HuH-7 (cell line): ENCODE measurements at regions not wholly inside any gene's neighbourhood (a gene's known extent, or its start where the extent isn't known, plus 50 kb on each side); places are given as distances from the start of the nearest gene placed in this dataset.
A peak's percentile ranks its signal among the peaks of the same experiment; 100 is the strongest.

Experiments used
- DNase-seq: peaks from one replicate; pipeline ENCODE4 v3.0.0; 2011; ENCODE audit warnings: low spot score

DNA sequence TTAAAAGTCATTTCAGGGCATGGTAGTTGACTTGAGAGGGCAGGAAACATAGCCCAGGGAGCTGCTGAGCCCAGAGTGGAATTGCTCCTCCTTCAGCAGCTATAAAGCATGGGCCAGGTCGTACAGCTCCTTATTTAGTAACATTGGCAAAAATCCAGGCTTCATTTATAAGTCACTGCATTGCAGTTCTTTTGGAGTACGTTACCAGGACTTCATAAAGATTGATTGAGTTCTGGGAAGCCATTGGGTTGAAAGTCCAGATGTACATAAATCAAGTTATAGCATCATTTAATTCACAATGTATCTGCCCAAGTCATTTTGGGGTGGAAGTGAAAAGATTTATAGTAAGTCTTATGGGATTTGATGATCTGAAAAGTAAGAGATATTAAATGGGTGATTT is 53.0 kb upstream of the ANKEF1 start:
- DNase-seq: no peak

DNA sequence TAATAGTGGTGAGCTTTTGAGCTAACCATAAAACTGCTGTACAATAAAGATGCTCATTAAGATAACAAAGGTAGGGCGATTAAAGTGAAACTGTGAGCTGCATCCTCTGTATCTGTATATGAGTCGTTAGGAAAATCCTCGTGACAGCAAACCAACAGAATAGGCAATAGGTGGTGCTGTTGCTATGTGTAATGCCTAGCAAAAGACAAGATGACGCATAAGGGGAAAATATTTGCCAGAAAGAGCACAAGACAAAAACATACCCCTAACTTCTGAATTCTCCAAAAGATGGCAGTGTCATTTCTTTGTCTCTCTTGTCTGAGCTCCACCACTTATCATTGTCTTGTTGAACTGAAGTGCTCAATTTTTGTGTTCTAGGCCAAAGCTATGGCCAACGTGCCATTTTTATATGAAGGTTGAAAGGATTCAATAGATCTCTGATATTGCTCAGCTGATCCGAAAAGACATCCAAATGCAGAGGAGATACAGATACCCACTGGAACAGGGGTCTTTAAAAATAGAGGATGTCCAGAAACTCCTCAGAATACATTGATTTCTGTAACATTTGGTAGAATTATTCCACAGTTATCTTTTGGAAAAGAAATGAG is 56.3 kb upstream of the ANKEF1 start:
- peak; percentile 72 for DNase-seq

DNA sequence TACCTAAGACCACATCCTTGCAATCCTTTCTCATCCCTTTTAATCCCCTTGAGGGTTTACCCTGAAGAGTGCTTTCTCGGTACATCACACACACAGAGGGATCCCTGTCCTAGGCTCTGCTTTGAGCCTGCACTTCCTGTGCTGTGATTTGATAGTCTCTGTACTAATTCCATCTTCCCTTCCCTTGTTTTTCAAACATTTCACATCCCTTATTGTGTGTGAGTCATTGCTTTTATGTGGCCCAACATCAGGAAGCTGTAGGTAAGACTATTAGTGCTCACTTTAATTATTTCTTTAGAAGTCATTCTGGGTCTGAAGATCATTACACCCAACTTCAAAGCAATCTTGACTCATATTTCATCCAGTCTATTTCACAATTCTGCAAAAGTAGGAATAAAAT is 57.2 kb upstream of the ANKEF1 start:
- DNase-seq: no peak

DNA sequence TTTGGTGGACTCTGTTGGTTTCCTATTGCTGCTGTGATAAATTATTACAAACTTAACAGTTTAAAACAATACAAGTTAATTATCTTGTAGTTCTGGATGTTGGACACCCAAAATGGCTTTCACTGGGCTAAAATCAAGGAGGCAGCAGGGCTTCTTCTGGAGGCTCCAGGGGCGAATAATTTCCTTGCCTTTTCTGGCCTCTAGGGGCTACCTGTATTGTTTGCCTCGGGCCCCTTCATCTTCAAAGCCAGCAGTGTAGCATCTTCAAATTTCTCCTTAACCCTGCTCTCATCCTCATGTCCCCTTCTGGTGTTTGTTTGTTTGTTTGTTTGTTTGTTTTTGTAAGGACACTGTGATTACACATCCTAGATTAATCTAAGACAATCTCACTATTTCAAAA is 60.5 kb upstream of the ANKEF1 start:
- no peak for DNase-seq

DNA sequence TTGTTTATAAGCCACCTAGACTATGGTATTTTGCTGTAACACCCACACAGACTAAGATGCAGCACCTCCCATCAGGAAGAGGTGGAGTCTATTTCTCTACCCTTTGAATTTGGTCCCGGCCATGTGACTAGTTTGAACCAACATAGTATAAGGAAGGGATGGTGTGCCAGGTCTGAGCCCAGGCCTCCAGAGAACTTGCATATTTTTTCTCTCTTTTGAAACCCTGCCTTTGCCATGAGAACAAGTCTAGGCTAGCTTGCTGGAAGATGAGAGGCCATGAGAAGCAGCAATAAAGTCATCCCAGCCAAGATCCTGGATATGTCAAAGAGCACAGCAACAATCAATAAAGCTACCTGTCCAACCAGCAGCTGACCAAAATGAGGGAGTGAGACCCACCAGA is 63.0 kb upstream of the ANKEF1 start:
- no peak for DNase-seq

DNA sequence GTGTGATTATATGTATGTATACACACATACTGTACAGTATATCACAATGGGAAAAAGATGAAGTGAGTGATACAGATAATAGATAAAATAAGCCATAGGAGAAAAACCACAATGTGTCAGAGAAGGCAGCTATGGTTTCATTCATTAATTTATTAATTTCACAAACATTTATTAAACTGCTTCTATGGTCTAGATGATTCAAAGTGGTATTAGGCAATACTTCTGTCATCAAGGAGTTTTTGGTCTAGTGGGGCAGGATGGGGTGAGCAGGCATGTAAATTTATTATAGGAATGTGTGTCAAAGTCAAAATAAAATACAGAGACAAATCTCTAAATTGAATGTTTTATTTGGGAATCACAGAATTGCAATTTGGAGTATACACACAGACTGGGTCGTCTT is 65.2 kb upstream of the ANKEF1 start:
- no peak for DNase-seq

DNA sequence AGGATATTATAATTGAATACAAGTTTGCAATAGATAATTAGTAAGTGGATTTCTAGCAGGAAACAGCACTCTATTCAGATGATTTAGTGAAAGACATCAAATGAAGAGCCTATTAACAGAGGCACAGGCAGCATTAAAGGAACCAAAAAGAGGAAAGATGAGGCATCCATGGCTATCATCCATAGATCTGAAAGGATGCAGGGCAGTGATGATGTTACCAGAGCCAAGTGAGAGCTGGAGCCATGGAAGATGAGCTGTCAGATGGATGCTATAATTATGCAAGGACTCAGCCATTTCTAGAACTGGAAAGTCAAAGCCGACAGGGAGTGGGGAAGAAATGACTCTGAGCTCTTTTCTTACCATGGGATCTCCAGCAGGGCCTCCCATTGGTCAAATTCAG is 66.8 kb upstream of the ANKEF1 start:
- DNase-seq: no peak

DNA sequence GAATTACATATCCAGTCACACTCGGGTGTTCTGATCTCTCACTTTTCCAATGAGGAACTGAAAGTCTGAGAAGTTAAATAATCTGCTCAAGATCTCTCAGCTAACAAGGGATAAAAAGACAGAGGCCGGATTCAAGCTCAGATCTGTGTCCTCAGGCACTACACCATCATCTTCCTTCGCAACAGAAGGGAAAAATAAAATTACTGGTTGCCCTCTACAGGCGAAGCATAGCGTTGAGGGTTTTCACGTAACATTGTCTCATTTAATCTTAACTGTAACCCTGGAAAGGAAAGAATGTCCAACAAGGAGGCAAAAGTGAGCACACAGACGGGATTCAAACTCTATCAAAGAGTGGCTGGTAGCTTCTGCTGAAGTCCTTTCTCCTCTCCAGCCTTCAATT is 67.8 kb upstream of the ANKEF1 start:
- peak; percentile 58 for DNase-seq

DNA sequence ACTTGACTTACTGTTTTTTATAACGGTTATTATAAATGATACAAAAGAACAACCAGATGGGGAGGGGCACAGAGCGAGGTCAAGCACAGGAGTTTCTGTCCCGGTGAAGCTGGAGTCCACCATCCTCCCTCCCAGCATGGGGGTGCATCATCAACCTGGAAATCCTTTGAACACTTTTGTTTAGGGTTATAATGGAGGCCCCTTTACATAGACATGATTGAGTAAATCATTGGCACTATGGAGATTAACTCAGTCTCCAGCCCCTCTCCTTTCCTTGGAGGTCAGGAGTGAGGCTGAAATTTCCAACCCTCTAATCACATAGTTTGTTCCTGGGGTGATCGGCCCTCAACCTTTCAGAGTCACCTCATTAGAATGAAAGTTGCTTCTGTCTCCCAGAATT is 71.8 kb upstream of the ANKEF1 start:
- DNase-seq: no peak

DNA sequence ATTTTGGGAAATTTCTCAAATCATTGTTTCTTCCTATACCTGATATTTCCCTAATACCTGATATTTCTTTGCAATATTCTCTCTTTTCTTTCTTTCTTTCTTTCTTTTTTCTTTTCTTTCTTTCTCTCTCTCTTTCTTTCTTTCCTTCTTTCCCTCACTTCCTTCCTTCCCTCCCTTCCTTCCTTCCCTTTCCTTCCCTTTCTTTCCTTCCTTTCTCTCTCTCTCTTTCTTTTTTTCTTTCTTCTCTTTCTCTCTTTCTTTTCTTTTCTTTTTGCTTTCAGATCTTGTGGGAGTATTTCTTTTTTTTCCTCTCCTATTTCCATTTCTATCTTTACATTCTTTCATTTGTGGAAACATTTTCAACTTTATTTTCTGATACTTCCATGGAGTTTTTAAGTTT is 76.1 kb upstream of the ANKEF1 start:
- DNase-seq: no peak

DNA sequence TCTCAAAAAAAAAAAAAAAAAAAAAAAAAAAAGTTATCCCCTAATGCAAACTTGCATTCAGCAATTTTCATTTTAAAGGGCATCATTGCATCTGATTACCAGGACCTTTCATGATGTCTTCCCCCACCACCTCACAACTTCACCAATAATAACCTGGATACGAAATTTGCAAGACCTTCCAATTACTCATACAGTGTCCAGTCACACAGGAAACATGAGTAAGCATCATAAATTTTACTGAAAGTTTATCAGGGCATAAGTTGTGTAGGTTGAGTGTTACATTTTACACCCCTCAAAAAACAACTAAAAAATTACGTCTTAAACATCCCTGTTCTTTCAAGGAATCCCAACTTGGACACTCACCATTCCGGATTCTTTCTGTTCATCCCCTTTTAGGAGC is 79.1 kb upstream of the ANKEF1 start:
- DNase-seq: no peak

DNA sequence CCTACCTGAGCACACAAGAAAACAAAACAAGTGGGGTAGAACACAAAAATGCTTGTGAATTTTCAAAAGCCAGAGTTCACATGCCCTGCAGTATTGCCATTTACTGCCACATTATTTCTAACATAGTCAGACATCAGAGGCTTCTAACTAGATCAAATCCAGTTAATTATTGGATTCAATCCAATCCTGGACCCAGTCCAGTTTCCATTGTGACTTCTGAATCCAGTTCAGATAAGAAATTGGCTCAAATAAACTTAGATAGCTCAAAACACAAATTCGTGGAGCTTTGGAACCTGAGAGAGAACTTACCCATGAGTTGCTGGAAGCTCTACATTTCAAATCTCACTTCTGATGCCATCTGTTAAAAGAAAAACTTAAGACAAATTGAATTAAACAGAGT is 85.2 kb upstream of the ANKEF1 start:
- no peak for DNase-seq

DNA sequence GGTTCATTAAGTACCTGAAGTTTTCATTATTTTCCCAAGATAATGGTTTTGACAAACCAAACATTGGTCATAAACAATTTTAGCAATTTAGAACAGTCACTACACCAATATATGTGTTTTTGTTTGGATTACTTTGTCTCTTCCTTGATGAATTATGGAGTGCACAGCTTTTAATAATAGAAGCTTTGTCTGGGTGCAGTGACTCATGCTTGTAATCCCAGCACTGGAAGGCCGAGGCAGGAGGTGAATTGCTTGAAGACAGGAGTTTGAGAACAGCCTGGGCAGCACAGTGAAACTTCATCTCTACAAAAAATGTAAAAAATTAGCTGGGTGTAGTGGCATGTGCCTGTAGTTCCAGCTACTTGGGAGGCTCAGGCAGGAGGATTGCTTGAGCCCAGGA is 89.4 kb upstream of the ANKEF1 start:
- DNase-seq: no peak

DNA sequence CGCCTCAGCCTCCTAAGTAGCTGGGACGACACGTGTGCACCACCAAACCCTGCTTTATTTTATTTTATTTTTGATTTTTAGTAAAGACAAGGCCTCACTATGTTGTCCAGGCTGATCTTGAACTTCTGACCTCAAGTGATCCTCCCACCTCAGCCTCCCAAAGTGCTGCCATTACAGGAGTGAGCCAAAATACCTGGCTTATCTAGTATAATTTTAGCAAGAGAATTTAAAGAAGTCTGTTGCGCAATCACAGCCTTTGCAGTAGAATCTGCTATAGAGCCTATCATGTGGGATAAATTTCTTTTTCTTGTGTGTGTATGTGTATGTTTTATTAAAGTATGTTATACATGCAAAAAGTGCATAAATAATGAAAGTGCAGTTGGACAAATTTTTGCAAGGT is 92.1 kb upstream of the ANKEF1 start:
- no peak for DNase-seq

DNA sequence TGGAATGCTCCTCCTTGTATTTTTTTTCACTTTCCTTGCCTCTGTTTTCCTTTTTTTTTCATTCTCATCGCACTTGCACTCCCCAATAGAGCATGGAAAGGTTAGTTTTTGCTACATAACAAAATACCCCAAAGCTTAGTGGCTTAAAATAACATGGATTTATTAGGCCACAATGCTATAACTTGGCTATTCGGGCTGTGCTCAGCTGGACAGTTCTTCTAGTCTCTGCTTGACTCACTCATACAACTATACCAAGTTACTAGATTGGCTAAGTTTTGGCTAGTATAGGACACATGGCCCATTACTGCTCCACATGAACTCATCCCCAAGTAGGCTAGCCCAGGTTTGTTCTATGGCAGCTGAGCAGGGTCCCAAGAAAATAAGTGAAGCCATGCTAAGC is 94.5 kb upstream of the ANKEF1 start:
- DNase-seq: no peak

DNA sequence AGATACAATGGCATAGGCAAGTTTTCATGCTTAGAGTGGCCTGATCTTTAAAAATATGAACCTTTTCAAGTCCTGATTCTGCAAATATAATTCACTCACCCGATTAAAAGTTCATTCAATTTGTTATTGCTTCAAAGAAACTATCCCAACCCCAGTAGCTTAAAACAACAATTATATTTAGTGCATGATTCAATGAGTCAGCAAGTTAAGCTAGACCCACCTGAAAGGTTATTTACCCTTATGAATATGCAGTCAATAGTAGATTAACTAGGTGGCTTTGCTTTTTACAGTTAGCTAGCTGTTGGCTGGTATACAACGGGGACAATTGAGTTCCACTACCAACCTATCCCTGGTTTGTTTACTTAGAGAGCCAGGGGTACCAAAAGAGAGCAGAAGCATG is 95.6 kb upstream of the ANKEF1 start:
- no peak for DNase-seq

DNA sequence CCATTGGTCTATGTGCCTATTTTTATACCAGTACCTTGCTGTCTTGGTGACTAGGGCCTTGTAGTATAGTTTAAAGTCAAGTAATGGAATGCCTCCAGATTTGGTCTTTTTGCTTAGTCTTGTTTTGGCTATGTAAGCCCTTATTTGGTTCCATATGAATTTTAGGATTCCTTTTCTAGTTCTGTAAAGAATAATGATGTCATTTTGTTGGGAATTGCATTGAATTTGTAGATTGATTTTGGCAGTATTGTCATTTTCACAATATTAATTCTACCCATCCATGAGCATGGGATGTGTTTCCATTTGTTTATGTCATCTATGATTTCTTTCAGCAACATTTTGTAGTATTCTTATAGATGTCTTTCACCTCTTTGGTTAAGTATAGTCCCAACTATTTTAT is 96.4 kb upstream of the PAK5 start:
- no peak for DNase-seq

DNA sequence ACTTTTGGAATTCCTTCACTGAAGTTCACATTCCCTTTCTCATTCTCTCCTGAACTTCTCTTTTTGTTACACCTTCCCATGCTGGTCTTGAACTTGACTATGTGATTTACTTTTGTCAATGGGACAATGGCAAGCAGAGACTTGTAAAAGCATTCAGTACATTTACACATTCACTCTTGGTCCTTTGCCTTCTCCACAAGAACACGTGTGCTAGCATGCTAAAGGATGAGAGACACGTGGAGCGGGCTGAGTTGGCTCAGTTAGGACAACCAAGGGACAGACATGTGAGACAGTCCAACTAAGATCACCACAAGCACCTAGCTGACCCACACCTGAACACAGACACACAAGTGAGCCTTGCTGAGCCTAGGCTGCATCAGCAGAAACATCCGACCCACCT is 91.3 kb upstream of the PAK5 start:
- DNase-seq: no peak

DNA sequence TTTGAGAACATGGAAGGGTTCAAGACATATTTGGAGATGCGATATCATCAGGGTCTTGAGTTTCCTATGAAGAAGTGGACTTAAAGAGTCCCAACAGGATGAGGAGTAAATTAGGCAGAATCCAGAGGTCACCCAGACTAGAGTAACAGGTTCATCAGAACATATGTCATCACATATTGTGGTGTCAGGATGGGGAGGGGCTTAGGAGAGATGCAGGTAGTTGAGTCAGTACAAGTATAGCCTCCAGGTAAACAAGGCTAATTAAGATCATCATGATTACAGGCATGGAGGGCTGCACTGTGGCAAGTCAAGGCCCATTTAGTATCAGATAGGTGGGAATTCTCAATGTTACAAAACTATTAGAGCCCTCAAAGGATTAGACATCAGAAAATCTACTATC is 90.1 kb upstream of the PAK5 start:
- no peak for DNase-seq

DNA sequence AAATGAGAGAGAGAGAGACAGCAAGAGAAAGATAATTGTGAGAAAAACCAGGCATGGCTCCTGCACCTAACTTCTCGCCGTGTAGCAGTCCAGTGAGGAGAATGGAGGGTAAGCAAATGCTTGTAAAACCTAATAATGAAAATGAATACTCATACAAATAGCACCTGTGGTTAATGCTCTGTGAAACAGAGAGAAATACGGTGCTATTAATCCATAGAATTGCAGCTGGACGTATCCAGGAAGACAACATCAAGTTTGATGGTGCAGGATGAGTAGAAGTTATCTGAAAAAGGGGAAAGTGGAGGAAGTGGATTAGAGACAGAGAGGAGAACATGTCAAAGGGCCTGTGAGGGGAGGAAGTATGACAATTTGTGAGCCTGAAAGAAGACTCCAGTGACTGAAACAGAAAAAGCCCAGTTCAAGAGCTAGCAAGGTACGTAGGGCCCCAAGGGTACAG is 89.4 kb upstream of the PAK5 start:
- DNase-seq: no peak

DNA sequence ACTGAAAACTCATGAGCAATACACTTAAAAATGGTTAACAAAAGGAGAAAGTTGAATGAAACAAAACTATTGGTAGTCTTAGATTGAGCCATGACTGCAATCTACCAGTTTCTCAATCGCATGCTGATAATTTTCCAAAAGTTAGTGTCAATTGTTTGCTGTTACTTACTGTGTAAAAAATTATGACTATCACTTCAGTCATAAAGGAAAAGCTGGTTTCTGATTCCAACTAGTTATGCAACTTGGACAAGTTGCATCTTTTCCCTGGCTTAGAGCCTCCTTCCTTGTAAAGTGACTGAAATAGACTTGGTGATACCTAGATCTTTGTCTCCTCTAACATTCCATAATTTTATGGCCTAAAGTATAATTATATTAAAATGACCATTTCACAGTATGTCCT is 88.3 kb upstream of the PAK5 start:
- DNase-seq: no peak

DNA sequence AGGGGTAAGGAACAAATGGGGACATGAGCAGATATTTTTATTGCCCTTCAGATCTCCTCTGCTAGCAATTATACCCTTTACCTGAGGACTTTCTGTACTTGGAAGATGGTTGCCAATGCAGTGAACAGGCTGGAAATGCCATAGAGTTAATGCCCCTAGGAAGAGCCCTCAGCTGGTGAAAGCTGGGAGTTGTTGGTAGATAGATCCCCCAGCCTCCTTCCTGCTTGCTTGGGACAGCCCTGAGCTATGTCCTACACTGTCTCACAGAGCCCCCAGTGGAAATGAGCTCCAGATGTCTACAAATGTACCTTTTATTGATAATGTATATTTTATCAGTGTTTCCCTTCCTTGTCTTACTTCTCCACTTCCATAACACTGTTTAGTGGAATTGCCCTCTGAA is 87.6 kb upstream of the PAK5 start:
- DNase-seq: no peak

DNA sequence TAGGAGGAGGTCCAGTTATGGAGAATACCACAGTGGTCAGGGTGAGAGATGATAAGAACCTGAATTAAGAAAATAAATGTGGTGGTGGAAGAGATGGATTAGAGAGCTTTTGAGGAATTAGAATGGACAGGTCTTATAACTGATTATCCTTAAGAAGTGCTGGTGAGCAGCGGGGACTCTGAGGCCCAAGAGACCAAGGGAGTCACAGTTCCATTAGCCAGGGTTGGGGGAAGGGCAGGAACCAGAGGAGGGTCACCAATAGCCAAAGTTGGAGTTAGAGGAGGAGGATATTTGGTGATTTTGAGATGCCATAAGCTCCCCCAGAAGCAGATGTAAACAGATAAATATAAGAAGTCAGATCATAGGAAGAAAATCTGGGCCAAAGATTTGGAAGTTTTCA is 87.1 kb upstream of the PAK5 start:
- DNase-seq: no peak

DNA sequence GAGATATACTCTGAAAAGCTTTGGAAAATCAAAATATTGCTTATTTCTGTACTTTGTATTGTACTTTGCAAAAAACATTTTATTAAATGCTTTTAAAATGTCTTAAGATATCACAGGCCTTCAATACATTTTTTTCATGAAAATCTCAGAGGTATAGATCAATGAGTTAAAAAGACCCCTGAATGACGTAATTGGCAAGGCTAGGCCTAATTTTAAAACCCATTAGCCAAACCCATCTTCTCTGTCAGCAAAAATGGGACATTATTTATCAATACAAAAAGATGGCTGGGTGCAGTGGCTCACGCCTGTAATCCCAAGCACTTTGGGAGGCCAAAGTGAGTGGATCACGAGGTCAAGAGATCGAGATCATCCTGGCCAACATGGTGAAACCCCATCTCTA is 84.8 kb upstream of the PAK5 start:
- no peak for DNase-seq

DNA sequence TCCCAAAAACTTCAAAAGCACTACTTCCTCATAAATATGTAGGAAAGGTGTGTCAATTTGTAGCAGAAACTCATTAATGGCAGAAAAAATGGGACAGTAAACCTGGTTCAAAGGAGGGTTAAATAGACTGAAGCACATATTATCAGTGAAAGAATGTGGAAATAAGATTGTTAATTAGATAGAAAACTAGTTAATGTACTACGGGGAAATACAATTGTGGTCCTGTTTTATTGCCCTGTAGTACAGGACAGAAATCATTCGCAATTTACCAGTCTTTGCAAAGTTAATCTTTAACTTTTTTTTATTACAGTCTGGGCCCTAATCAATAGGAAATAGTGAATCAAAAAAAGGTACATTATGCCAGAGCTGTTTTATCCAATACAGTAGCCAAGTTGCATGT is 82.0 kb upstream of the PAK5 start:
- DNase-seq: no peak
